Amniotic epithelial cell (primary cell): ENCODE measurements at regions not wholly inside any gene's neighbourhood (a gene's known extent, or its start where the extent isn't known, plus 50 kb on each side); places are given as distances from the start of the nearest gene placed in this dataset.
"Not testable (repeated sequence)": the region's sequence is repeated elsewhere in the genome, so short reads cannot be mapped to it uniquely, and the experiment has no call there.

ENCODE experiments used
- DNase-seq: peaks from one replicate; pipeline ENCODE4 v3.0.0-alpha.2; 2010; ENCODE audit warnings: low read depth

- DNase-seq = no peak
Measured at GRCh38 chr2:58429014-58429875, 188.1 kb upstream of the FANCL start.

DNA sequence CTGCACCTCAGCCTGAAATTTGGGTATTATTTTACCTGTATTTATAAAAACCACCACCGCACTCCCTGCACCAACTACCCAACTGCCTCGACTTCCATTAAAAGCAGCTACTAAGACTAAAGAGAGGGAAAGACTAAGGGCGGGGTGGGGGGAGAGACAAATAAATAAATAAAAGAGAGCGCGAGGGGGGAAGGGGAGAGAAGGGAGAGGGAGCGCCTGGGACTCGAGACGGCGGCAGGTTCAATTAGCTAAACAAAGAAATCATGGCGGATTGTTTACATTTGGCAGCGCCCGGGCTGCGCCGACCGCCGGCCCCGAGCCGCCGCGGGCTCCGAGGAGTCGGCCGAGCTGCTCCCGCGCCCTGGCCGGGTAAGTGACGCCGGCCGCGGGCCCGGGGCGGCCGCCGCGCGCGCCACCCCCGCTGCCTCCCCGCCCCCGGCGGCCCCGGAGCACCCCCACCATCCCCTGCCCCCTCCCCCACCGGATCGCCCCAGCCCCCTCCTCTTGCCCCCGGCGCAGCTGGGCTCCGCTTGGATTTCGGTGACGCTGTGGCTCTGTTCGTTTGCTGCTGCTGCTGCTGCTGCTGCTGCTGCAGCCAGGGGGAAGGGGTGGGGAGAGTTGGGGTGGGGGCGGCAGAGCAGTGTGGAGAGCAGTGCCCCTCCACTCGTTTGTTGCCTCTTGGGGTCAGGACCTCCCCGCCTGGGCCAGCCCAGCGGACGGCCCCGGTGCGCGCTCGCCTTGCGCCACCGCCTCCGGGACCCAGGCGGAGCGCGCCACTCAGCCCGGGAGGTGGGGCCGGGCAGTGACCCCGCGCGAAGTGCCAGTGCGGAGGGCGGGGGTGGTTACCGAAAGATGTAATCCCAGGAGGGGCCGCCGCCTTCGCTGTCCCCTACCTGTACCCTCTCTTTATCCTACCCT lies 187.2 kb upstream of the FANCL start:
- no peak for DNase-seq

DNA sequence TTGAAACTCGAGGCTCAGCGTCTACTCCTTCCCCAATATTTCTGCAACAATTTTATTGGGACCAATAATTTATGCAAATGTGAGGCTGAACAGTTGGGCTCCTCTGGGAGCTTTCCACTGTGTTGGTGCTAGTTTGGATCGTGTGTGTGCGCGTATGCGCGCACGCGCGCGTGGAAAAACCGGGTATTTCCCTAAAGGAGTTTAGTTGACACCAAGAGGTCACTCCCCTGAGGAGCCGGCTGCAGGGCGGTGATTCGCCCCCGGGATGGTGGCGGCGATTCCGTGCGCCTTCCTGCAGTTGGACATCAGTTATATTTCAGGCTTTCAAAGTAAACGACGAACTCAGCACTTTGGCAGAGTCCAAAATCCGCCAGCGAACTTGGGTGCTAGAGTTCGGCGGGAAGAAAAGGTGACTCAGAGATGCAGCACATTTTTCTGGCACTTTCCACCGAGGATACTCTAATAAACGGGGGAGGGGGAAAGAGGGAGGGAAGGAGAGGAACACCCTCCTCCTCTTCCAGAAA lies 186.5 kb upstream of the FANCL start:
- peak; percentile 52 for DNase-seq

GRCh38 chr2:58425368-58425767 lies 184.2 kb upstream of the FANCL start:
- DNase-seq = no peak

- no peak for DNase-seq
Measured at GRCh38 chr2:58419983-58420382, 178.9 kb upstream of the FANCL start.

GRCh38 chr2:58416696-58417095 lies 175.6 kb upstream of the FANCL start:
- DNase-seq = no peak

DNA sequence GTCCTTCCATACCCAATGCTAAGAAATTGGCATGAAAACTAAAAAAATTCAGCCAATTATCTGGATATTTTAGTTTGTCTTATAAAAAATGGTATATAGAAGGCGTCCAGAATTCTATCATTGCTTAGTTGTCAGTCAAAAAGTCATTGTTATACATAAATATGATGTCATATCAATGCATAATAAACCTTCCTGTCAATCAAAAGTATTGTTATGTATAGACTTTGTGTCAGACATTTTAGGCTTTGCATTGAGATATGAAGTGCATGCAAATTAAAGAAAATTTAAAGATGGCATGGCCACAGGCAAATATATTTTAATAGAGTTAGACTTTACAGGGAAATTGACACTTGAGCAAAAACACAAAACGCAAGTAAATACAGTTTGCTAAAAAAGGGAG lies 173.4 kb upstream of the FANCL start:
- DNase-seq = no peak

DNA sequence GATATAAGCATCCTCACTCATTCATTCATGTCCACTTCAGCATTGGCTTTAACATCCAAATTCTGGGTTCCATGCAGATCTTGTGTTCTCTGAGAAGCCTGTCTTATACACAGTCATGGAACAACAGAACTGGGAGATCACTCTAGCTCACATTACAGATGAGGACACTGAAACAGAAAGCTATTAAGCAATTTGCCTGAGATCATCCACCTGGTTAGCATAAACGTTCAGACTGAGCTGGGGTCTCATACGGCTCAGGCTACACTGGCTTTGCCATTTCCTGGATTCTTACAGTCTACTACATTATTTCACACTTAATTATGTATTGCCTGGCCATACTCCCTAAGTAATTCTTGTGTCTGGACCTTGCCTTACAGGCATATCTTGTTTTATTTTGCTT lies 169.4 kb upstream of the FANCL start:
- DNase-seq = no peak

- no peak for DNase-seq
Measured at GRCh38 chr2:58407487-58407886, 166.4 kb upstream of the FANCL start.

DNA sequence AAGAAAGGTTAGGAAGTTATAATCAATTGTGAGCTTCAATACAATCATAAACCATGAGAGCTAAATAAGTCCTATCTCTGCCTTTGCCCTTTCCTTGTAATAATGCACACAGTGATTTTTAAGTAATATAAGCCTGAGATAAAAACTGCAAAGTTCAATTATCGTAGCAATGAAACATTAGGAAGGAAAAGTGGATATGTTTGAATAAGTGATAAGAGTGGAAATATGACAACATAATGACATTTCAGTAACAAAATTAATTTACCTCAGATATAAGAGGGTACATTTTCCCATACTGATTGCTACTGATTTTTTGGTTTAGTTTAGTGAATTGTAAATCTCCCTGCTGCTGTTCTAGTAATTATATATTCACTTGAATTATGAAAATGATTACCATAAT lies 164.2 kb upstream of the FANCL start:
- DNase-seq = no peak

DNA sequence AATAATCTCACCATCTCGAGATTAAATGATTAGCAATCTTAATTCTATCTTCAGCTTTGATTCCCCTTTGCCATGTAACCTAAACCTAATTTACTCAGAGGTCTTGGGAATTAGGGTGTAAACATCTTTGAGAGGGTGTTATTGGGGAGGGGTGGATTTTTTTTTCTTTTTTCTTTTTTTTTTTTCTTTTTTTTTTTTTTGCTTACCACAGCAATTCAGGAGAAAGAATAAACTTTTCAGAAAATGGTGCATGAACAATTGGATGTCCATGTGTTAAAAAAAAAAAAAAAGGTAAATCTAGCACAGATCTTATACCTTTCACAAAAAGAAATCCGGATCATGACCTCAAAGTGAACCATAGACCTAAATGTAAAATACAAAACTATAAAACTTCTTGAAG lies 160.8 kb upstream of the FANCL start:
- DNase-seq = no peak

GRCh38 chr2:58398406-58398805 lies 157.3 kb upstream of the FANCL start:
- DNase-seq = no peak

DNA sequence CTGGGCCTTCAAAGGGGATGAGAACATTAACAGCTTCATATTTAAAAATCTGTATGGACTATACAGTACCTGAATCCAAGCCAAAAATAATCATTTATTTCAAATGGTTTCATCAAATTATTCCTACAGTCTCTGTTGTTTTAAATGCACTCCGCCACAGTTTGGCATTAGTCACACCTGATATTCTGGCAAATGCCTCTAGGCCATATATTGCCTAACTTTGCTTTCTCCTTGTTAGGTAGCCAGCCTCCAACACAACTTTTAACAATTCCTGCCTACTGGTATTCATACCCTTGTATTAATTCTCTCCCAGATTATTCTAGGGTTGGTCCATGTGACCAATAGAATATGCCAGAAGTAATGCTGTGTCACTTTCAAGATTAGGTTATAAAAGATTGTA lies 146.6 kb upstream of the FANCL start:
- DNase-seq = no peak

GRCh38 chr2:58386904-58387303 lies 145.8 kb upstream of the FANCL start:
- not testable (repeated sequence) for DNase-seq

DNA sequence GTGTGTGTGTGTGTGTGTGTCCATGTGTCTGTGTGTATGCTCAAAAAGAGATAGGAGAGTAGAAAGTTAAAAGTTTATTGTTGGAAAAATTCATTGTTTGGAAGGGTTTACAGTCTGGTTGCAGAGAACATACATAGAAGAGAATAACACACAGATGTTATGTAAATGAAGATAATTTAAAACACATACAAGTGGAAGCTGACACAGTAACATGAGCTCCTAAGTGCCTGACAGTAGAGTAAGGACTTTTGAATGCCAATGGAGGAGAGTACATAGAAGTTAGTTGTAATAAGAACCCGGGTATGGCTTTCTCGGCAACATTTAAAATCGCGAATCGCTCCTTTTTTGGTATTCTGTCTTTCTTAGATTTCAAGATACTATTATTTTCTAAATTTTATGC lies 137.0 kb upstream of the FANCL start:
- no peak for DNase-seq

GRCh38 chr2:58377181-58377580 lies 136.1 kb upstream of the FANCL start:
- peak; percentile 0 for DNase-seq

DNA sequence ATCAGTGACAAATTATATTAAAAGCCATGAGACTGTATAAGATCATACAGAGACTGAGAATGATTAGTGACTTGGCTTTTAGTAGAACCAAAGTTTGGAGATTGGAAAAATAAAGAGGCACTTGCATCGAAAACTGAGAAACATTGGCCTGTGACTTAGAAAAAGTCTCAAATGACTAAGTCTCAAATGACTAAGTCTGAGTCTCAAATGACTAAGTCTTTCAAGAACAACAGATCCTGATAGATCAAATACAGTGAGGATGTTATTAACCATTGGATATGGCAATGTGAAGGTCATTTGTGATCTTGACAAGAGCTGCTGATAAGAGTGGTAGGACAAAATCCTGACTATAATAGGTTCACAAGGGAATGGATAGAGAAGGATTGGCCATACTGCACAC lies 135.5 kb upstream of the FANCL start:
- no peak for DNase-seq

GRCh38 chr2:58369594-58369993 lies 128.5 kb upstream of the FANCL start:
- no peak for DNase-seq

GRCh38 chr2:58364098-58364497 lies 123.0 kb upstream of the FANCL start:
- no peak for DNase-seq

- no peak for DNase-seq
Measured at GRCh38 chr2:58358026-58358425, 116.9 kb upstream of the FANCL start.

GRCh38 chr2:58357521-58357920 lies 116.4 kb upstream of the FANCL start:
- DNase-seq = no peak

GRCh38 chr2:58354230-58354629 lies 113.1 kb upstream of the FANCL start:
- DNase-seq = no peak

DNA sequence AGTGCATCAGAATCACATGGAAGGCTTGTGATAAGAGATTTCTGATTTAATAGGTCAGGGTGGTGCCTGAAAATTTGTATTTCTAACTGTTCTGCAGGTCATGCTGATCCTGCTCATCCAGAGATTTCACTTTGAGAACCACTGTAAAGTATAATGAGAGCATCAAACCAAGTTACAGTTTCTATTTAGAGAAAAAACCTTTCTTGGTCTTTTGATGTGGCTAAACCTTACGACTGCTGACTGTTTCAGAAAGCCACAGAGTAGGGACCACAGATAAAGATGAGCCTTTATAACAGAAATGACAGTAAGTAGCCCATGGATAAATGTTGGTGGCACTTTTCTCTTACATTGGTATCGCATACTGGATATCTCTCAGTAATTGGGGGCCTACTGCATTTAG lies 109.4 kb upstream of the FANCL start:
- DNase-seq = no peak
